ENCODE measurements at regions not wholly inside any gene's neighbourhood (a gene's known extent, or its start where the extent isn't known, plus 50 kb on each side); places are given as distances from the start of the nearest gene placed in this dataset.

GRCh38 chr10:47058032-47058702 is 146.9 kb downstream of the PTPN20 start:
- intact Hi-C loops (cut with DNase I): no loop called here
- no peak for DNase-seq
- no peak for ATAC-seq
- TF ChIP-seq CTCF (IDR thresholded peaks at IDR 0.05): no peak
- Histone ChIP-seq H3K27ac (no peak overlapping the region), H3K27me3 (no peaks in the 10 kb centered on the region), H3K9me3 (no peaks in the 10 kb centered on the region), H3K36me3 (no peaks in the 10 kb centered on the region), H3K4me3 (no peak overlapping the region), H3K4me1 (no peaks in the 10 kb centered on the region)

GRCh38 chr10:47058961-47059391 is 147.7 kb downstream of the PTPN20 start:
- H3K27ac ChIP-seq: no peak overlapping the region

DNA sequence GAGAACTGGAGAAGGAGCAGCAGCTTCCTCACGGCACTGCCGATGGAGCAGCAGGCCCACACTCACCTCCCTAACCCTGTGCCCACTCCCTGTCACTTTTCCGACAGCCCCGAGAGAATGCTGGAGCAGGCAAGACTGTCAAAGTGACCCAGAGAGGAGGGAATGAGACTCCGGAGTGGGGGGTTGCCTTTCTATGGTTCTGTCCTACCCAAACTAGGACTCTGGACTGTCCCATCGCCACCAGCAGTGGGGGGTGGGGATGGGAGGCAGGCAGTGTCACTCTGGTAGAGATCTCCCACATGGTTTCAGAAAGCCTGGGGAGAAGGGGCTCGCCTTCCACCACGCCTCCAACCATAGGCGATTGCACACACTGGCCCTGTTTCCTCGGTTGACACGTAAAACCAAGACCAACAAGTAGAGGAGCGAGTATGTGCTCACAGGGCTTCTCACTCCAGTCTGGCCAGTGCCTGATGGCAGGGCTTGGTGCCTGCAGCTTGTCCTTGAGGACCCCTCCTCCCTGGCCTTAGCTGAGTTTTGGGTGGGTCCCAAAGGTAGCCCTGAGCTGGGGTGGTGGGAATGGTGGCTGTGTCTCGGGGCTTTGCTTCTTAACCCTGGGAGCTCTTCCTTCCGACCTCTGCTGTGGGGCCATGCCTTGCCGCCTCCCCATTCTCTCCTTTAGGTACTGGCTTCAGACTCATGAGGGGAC is 148.5 kb downstream of the PTPN20 start:
- Histone ChIP-seq H3K27ac (no peak overlapping the region), H3K4me3 (no peak overlapping the region), H3K36me3 (no peaks in the 10 kb centered on the region), H3K9me3 (no peaks in the 10 kb centered on the region), H3K27me3 (no peaks in the 10 kb centered on the region), H3K4me1 (no peaks in the 10 kb centered on the region)
- DNase-seq: peak; percentile 41
- no peak for TF ChIP-seq CTCF (IDR thresholded peaks at IDR 0.05)
- no peak for ATAC-seq
- intact Hi-C loops (cut with DNase I): no loop called here

More at GRCh38 chr10:47058961-47059391, 147.7 kb downstream of the PTPN20 start:
- Histone ChIP-seq H3K36me3 (no peaks in the 10 kb centered on the region), H3K9me3 (no peaks in the 10 kb centered on the region), H3K4me1 (no peaks in the 10 kb centered on the region), H3K27me3 (no peaks in the 10 kb centered on the region), H3K4me3 (no peak overlapping the region)
- no peak for DNase-seq
- no peak for TF ChIP-seq CTCF (IDR thresholded peaks at IDR 0.05)
- no peak for ATAC-seq
- intact Hi-C loops (cut with DNase I): no loop called here

DNA sequence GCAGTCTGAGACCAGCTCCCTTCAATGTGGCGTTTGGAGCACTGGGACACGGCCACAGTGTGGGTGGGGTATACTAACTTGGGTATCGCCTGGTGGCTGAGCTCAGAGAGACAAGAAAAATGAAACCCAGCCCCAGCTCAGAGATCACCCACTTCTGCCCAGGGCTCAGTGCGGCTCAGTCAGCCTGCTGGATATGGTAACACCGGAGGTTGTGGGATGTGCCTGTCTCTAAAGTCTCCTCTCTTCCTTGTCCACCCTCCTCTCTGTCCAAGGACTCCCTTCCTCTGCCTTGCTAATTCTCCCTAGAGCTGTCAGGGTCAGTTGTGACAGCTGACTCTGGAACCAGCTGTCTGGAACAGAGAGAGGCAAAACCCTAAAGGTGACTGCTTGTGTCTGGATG is 149.1 kb downstream of the PTPN20 start:
- ATAC-seq (no peak), DNase-seq (peak; percentile 27)
- no peaks in the 10 kb centered on the region for H3K4me1 ChIP-seq
- no peaks in the 10 kb centered on the region for H3K27me3 ChIP-seq
- intact Hi-C loops (cut with DNase I): no loop called here
- no peaks in the 10 kb centered on the region for H3K36me3 ChIP-seq
- no peak overlapping the region for H3K4me3 ChIP-seq
- H3K9me3 ChIP-seq: no peaks in the 10 kb centered on the region
- no peak overlapping the region for H3K27ac ChIP-seq
- TF ChIP-seq CTCF (IDR thresholded peaks at IDR 0.05): no peak

GRCh38 chr10:47060993-47061500 is 149.8 kb downstream of the PTPN20 start:
- H3K27ac ChIP-seq: no peak overlapping the region
- DNase-seq: no peak
- no peaks in the 10 kb centered on the region for H3K27me3 ChIP-seq
- H3K36me3 ChIP-seq: no peaks in the 10 kb centered on the region
- intact Hi-C loops (cut with DNase I): no loop called here
- no peaks in the 10 kb centered on the region for H3K9me3 ChIP-seq
- no peak overlapping the region for H3K4me3 ChIP-seq
- H3K4me1 ChIP-seq: no peaks in the 10 kb centered on the region
- no peak for TF ChIP-seq CTCF (IDR thresholded peaks at IDR 0.05)
- ATAC-seq: no peak

Data from upper lobe of right lung (tissue), 1 donor.